IMR-90 (cell line): ENCODE measurements at regions not wholly inside any gene's neighbourhood (a gene's known extent, or its start where the extent isn't known, plus 50 kb on each side); places are given as distances from the start of the nearest gene placed in this dataset.
A peak's percentile ranks its signal among the peaks of the same experiment; 100 is the strongest.

Source experiments
- ATAC-seq: fragments of 200-7000 bp; cut with Tn5 transposase; 2 replicates; pipeline ENCODE4 v1.9.1; 2020; ENCODE audit warnings: low read depth, mild to moderate bottlenecking, moderate library complexity
- BruUV-seq: library from RNA; stranded (reverse); fragments of 400-500 nt; replicated peaks from 2 replicates; lab custom pipeline; 2021; lab: Mats Ljungman, UMichigan
- CTCF ChIA-PET: fragments of 300-600 bp; formaldehyde crosslinking; extraction: SDS; loops from one replicate; lab custom pipeline; 2021; ENCODE audit warnings: antibody characterized with exemption; lab: Yijun Ruan, JAX
- POLR2A ChIA-PET: fragments of 300-600 bp; sonication (Branson Sonifier 250); formaldehyde crosslinking; loops from one replicate; lab custom pipeline; 2022; ENCODE audit warnings: antibody characterized with exemption; ENCODE audit not compliant: unreplicated experiment; lab: Charles Lee
- DNase-seq: peaks from one replicate; pipeline ENCODE4 v3.0.0; 2013
- H2AFZ ChIP-seq: replicated peaks from 2 replicates; pipeline ENCODE3; 2013; ENCODE audit warnings: low read length, mild to moderate bottlenecking; ENCODE audit not compliant: poor library complexity
- H2AK5ac ChIP-seq: 2 replicates; pipeline ENCODE4 v1.6.1; 2013; ENCODE audit warnings: low read depth, low read length, inconsistent platforms
- H2AK9ac ChIP-seq: replicated peaks from 2 replicates; pipeline ENCODE3; 2013; ENCODE audit warnings: mild to moderate bottlenecking, low read depth, low read length, moderate library complexity; ENCODE audit not compliant: poor library complexity
- H2BK120ac ChIP-seq: 2 replicates; pipeline ENCODE4 v1.6.1; 2013; ENCODE audit warnings: low read depth, low read length, inconsistent platforms
- H2BK15ac ChIP-seq: 3 replicates; pipeline ENCODE4 v1.6.1; 2013; ENCODE audit warnings: low read depth, low read length, inconsistent platforms
- H2BK20ac ChIP-seq: 2 replicates; pipeline ENCODE4 v1.6.1; 2013; ENCODE audit warnings: low read depth, mild to moderate bottlenecking, inconsistent platforms, low read length, moderate library complexity
- H2BK5ac ChIP-seq: 2 replicates; pipeline ENCODE4 v1.6.1; 2013; ENCODE audit warnings: mild to moderate bottlenecking, low read depth, low read length, inconsistent platforms; ENCODE audit not compliant: poor library complexity, severe bottlenecking
- H3K14ac ChIP-seq: replicated peaks from 2 replicates; pipeline ENCODE4 v1.6.1; 2013; ENCODE audit warnings: low read depth, low read length, inconsistent platforms
- H3K18ac ChIP-seq: 2 replicates; pipeline ENCODE4 v1.6.1; 2013; ENCODE audit warnings: low read depth, low read length, control low read depth
- H3K23ac ChIP-seq: 2 replicates; pipeline ENCODE4 v1.6.1; 2013; ENCODE audit warnings: low read depth, low read length, inconsistent platforms
- H3K27ac ChIP-seq: 2 replicates; pipeline ENCODE4 v1.5.1; 2013; ENCODE audit warnings: mild to moderate bottlenecking, control low read depth, low read length; ENCODE audit not compliant: insufficient read depth
- H3K27me3 ChIP-seq: 2 replicates; pipeline ENCODE4 v1.6.1; 2013; ENCODE audit warnings: low read length; ENCODE audit not compliant: control insufficient read depth, insufficient read depth
- H3K36me3 ChIP-seq: 2 replicates; pipeline ENCODE4 v1.6.1; 2013; ENCODE audit warnings: low read length, mixed read lengths; ENCODE audit not compliant: control insufficient read depth, insufficient read depth
- H3K4ac ChIP-seq: 2 replicates; pipeline ENCODE4 v1.6.1; 2013; ENCODE audit warnings: low read depth, low read length, inconsistent platforms
- H3K4me1 ChIP-seq: 2 replicates; pipeline ENCODE4 v1.6.1; 2013; ENCODE audit warnings: low read length, mixed read lengths; ENCODE audit not compliant: control insufficient read depth, insufficient read depth
- H3K4me2 ChIP-seq: 2 replicates; pipeline ENCODE4 v1.6.1; 2013; ENCODE audit warnings: low read depth, mild to moderate bottlenecking, control low read depth, low read length, moderate library complexity
- H3K4me3 ChIP-seq: 2 replicates; pipeline ENCODE4 v1.5.1; 2013; ENCODE audit warnings: low read depth, mild to moderate bottlenecking, control low read depth, low read length, moderate library complexity; ENCODE audit not compliant: insufficient read depth
- H3K56ac ChIP-seq: 2 replicates; pipeline ENCODE4 v1.6.1; 2013; ENCODE audit warnings: low read length, inconsistent platforms; ENCODE audit not compliant: insufficient read depth; ENCODE audit errors: extremely low read depth
- H3K79me1 ChIP-seq, 2 experiments: 2 replicates each; pipeline ENCODE4 v1.6.1; 2013; ENCODE audit warnings: low read length in 2 of 2, inconsistent platforms in 1 of 2, low read depth in 1 of 2
- H3K9ac ChIP-seq: 2 replicates; pipeline ENCODE4 v1.6.1; 2013; ENCODE audit warnings: low read depth, low read length, control low read depth
- H3K9me1 ChIP-seq: 2 replicates; pipeline ENCODE4 v1.6.1; 2013; ENCODE audit warnings: low read length, inconsistent platforms; ENCODE audit not compliant: insufficient read depth
- H3K9me3 ChIP-seq: 2 replicates; pipeline ENCODE4 v1.6.1; 2013; ENCODE audit warnings: low read length; ENCODE audit not compliant: control insufficient read depth, insufficient read depth
- H4K20me1 ChIP-seq: 2 replicates; pipeline ENCODE4 v1.6.1; 2013; ENCODE audit warnings: low read length, inconsistent platforms; ENCODE audit not compliant: insufficient read depth
- H4K5ac ChIP-seq: 2 replicates; pipeline ENCODE4 v1.6.1; 2013; ENCODE audit warnings: mild to moderate bottlenecking, low read depth, low read length, control low read depth
- H4K8ac ChIP-seq, 2 experiments: 2 replicates each; pipeline ENCODE4 v1.6.1; 2013; ENCODE audit warnings: low read depth in 2 of 2, low read length in 2 of 2, control low read depth in 1 of 2, inconsistent platforms in 1 of 2
- H4K91ac ChIP-seq: 2 replicates; pipeline ENCODE4 v1.6.1; 2013; ENCODE audit warnings: low read depth, low read length, inconsistent platforms; ENCODE audit not compliant: insufficient read depth
- BHLHE40 ChIP-seq: fragments of 150-350 bp; IDR thresholded peaks from 2 replicates; pipeline ENCODE4 v1.6.1; 2016; ENCODE audit warnings: mild to moderate bottlenecking, low read depth, low read length
- CEBPB ChIP-seq: IDR thresholded peaks from 2 replicates; pipeline ENCODE4 v1.6.1; 2012; ENCODE audit warnings: low read depth, low read length, improper control_type of control experiment
- CHD1 ChIP-seq: IDR thresholded peaks from 2 replicates; pipeline ENCODE4 v1.6.1; 2012; ENCODE audit warnings: low read depth, low read length, improper control_type of control experiment
- FOS ChIP-seq: fragments of 150-350 bp; IDR thresholded peaks from 2 replicates; pipeline ENCODE4 v1.6.1; 2016; ENCODE audit warnings: low read depth, low read length
- MAFK ChIP-seq: IDR thresholded peaks from 2 replicates; pipeline ENCODE4 v1.6.1; 2012; ENCODE audit warnings: low read depth, low read length, improper control_type of control experiment
- MAZ ChIP-seq: IDR thresholded peaks from 2 replicates; pipeline ENCODE4 v1.6.1; 2012; ENCODE audit warnings: low read depth, mild to moderate bottlenecking, low read length, improper control_type of control experiment, moderate library complexity, borderline replicate concordance
- MXI1 ChIP-seq: IDR thresholded peaks from 2 replicates; pipeline ENCODE4 v1.6.1; 2012; ENCODE audit warnings: low read depth, mild to moderate bottlenecking, low read length, moderate library complexity, borderline replicate concordance
- NFE2L2 ChIP-seq: fragments of 150-350 bp; IDR thresholded peaks from 2 replicates; pipeline ENCODE4 v1.6.1; 2016; ENCODE audit warnings: low read depth, mild to moderate bottlenecking, low read length
- POLR2A ChIP-seq: IDR thresholded peaks from 2 replicates; pipeline ENCODE4 v1.6.1; 2012; ENCODE audit warnings: mild to moderate bottlenecking, low read depth, low read length
- RAD21 ChIP-seq: IDR thresholded peaks from 2 replicates; pipeline ENCODE4 v1.6.1; 2012; ENCODE audit warnings: low read length, improper control_type of control experiment
- RCOR1 ChIP-seq: IDR thresholded peaks from 2 replicates; pipeline ENCODE4 v1.6.1; 2012; ENCODE audit warnings: mild to moderate bottlenecking, low read length, improper control_type of control experiment; ENCODE audit not compliant: insufficient replicate concordance
- RFX5 ChIP-seq: IDR thresholded peaks from 2 replicates; pipeline ENCODE4 v1.8.0; 2012; ENCODE audit warnings: low read depth, mild to moderate bottlenecking, low read length, moderate library complexity
- SMC3 ChIP-seq: fragments of 150-350 bp; IDR thresholded peaks from 2 replicates; pipeline ENCODE4 v1.6.1; 2016; ENCODE audit warnings: low read depth, mild to moderate bottlenecking, antibody characterized with exemption, low read length, moderate library complexity
- WGBS, 2 experiments: methylation state at CpG; one replicate each; pipeline versions ENCODE4 v1.1.5 to v1.1.7; 2013; ENCODE audit warnings: missing lambda C conversion rate in 2 of 2; ENCODE audit not compliant: insufficient read length in 1 of 2; ENCODE audit errors: extremely low coverage in 2 of 2; 5-methylcytosine and 5-hydroxymethylcytosine counted together
- dilution Hi-C: fragments of 300-500 bp; cut with HindIII; formaldehyde crosslinking; loops from one replicate; pipeline ENCODE4 v1.14.3; 2018; ENCODE audit warnings: low sequenced_read_pairs; ENCODE audit not compliant: unreplicated experiment
- in situ Hi-C: fragments of 300-500 bp; cut with MboI; formaldehyde crosslinking; loops from 3 replicates; pipeline ENCODE4 v1.14.3; 2019; ENCODE audit warnings: low sequenced_read_pairs, inconsistent platforms, mixed read lengths
- intact Hi-C: fragments of 100-400 bp; cut with micrococcal nuclease; formaldehyde crosslinking; loops from 2 replicates; pipeline ENCODE4 v1.10.0; 2022
- TF ChIP-seq, protein P1 (sequence below): fragments of 150-350 bp; IDR thresholded peaks from 2 replicates; pipeline ENCODE4 v1.6.1; 2017; ENCODE audit warnings: mild to moderate bottlenecking, antibody characterized with exemption, low read length, low read depth
- TF ChIP-seq, protein P2 (sequence below): conservative IDR thresholded peaks from 2 replicates; pipeline ENCODE4 v1.5.1; 2012; ENCODE audit warnings: mild to moderate bottlenecking, low read depth, low read length, improper control_type of control experiment
- TF ChIP-seq, protein P3 (sequence below): fragments of 150-350 bp; IDR thresholded peaks from 2 replicates; pipeline ENCODE4 v1.6.1; 2016; ENCODE audit warnings: low read depth, mild to moderate bottlenecking, low read length, moderate library complexity, borderline replicate concordance

DNA sequence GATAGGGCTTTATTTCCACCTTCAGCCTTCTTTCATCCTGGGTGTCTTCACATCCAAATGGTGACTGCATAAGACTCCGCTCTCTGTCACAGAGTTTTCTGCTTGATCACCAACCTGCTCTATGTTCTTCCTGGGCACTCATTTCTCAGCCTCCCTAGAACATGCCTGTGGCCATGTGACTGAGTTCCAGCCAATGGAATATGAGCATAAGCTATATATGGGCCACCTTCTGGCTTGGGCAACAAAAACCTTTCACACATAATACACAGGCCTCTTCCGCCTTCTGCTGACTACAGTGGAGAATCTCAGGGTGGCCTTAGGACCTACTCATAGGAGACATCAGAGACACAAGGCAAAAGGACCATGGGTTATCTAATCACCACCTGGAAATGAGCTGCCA, 51.2 kb upstream of the MED12L start:
- Histone ChIP-seq H3K9me3 (no peaks in the 10 kb centered on the region), H3K4me1 (no peaks in the 10 kb centered on the region), H2BK15ac (no peak overlapping the region), H3K56ac (no peak overlapping the region), H4K91ac (no peak overlapping the region), H2AFZ (no peak overlapping the region), H4K5ac (no peak overlapping the region), H3K79me1 (no peaks in the 10 kb centered on the region), H3K9me1 (peaks cover 3% of the 10 kb centered on the region; the same call in 1 of the 2 replicates), H3K9ac (no peak overlapping the region), H2BK20ac (no peak overlapping the region), H3K36me3 (no peaks in the 10 kb centered on the region), H3K27me3 (no peaks in the 10 kb centered on the region; the same call in 1 of the 2 replicates), H3K4me3 (no peak overlapping the region), H3K27ac (no peak overlapping the region), H3K23ac (no peak overlapping the region), H3K14ac (no peak overlapping the region), H2BK5ac (no peak overlapping the region), H4K20me1 (no peaks in the 10 kb centered on the region), H2AK9ac (peak overlapping the region; percentile 30), H2AK5ac (no peak overlapping the region), H3K4ac (no peak overlapping the region), H3K4me2 (no peak overlapping the region), H3K18ac (no peak overlapping the region), H2BK120ac (no peak overlapping the region), H4K8ac (no peak overlapping the region)
- ChIA-PET POLR2A (no interaction called here), CTCF (no interaction called here)
- in situ Hi-C loops (no loop called here), intact Hi-C loops (no loop called here), dilution Hi-C loops (no loop called here)
- TF ChIP-seq NFE2L2 (no peak), MAFK (no peak), RAD21 (no peak), FOS (no peak), POLR2A (no peak), BHLHE40 (no peak), RCOR1 (no peak), CHD1 (no peak), MAZ (no peak), MXI1 (no peak), SMC3 (no peak), CEBPB (no peak), RFX5 (no peak)
- TF ChIP-seq, protein P1, sequence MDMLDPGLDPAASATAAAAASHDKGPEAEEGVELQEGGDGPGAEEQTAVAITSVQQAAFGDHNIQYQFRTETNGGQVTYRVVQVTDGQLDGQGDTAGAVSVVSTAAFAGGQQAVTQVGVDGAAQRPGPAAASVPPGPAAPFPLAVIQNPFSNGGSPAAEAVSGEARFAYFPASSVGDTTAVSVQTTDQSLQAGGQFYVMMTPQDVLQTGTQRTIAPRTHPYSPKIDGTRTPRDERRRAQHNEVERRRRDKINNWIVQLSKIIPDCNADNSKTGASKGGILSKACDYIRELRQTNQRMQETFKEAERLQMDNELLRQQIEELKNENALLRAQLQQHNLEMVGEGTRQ, result no peak
- TF ChIP-seq, protein P2, sequence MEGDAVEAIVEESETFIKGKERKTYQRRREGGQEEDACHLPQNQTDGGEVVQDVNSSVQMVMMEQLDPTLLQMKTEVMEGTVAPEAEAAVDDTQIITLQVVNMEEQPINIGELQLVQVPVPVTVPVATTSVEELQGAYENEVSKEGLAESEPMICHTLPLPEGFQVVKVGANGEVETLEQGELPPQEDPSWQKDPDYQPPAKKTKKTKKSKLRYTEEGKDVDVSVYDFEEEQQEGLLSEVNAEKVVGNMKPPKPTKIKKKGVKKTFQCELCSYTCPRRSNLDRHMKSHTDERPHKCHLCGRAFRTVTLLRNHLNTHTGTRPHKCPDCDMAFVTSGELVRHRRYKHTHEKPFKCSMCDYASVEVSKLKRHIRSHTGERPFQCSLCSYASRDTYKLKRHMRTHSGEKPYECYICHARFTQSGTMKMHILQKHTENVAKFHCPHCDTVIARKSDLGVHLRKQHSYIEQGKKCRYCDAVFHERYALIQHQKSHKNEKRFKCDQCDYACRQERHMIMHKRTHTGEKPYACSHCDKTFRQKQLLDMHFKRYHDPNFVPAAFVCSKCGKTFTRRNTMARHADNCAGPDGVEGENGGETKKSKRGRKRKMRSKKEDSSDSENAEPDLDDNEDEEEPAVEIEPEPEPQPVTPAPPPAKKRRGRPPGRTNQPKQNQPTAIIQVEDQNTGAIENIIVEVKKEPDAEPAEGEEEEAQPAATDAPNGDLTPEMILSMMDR, result no peak
- TF ChIP-seq, protein P3, sequence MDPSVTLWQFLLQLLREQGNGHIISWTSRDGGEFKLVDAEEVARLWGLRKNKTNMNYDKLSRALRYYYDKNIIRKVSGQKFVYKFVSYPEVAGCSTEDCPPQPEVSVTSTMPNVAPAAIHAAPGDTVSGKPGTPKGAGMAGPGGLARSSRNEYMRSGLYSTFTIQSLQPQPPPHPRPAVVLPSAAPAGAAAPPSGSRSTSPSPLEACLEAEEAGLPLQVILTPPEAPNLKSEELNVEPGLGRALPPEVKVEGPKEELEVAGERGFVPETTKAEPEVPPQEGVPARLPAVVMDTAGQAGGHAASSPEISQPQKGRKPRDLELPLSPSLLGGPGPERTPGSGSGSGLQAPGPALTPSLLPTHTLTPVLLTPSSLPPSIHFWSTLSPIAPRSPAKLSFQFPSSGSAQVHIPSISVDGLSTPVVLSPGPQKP, result no peak
- no peak for DNase-seq
- no peak for ATAC-seq
- BruUV-seq, result no TSS peak
- no CpG with 5 or more reads among the region's 2 CpGs for WGBS, 2 experiments
